Trophoblast cell (in vitro differentiated cells and primary cell): ENCODE measurements at regions not wholly inside any gene's neighbourhood (a gene's known extent, or its start where the extent isn't known, plus 50 kb on each side); places are given as distances from the start of the nearest gene placed in this dataset.

Experiments used
- DNase-seq, 2 donors: peaks; one replicate each; pipeline ENCODE4 v3.0.0-alpha.2; 2016
- H2AFZ ChIP-seq: 2 replicates; pipeline ENCODE4 v1.6.1; 2013; ENCODE audit warnings: low read length, moderate library complexity, mild to moderate bottlenecking; ENCODE audit not compliant: insufficient read depth, poor library complexity
- H2AK5ac ChIP-seq: 2 replicates; pipeline ENCODE4 v1.6.1; 2013; ENCODE audit warnings: mild to moderate bottlenecking, low read length
- H2BK120ac ChIP-seq: 2 replicates; pipeline ENCODE4 v1.6.1; 2013; ENCODE audit warnings: low read length, mild to moderate bottlenecking, moderate library complexity; ENCODE audit not compliant: insufficient read depth, poor library complexity
- H2BK12ac ChIP-seq: 2 replicates; pipeline ENCODE4 v1.6.1; 2013; ENCODE audit warnings: mild to moderate bottlenecking, low read length, moderate library complexity
- H2BK5ac ChIP-seq: 2 replicates; pipeline ENCODE4 v1.6.1; 2013; ENCODE audit warnings: low read length, low read depth, moderate library complexity, mild to moderate bottlenecking; ENCODE audit not compliant: poor library complexity
- H3K14ac ChIP-seq: 2 replicates; pipeline ENCODE4 v1.6.1; 2013; ENCODE audit warnings: mild to moderate bottlenecking, low read length
- H3K18ac ChIP-seq: 2 replicates; pipeline ENCODE4 v1.6.1; 2013; ENCODE audit warnings: mild to moderate bottlenecking, low read length
- H3K23ac ChIP-seq: 2 replicates; pipeline ENCODE4 v1.6.1; 2013; ENCODE audit warnings: low read length
- H3K27ac ChIP-seq: 2 replicates; pipeline ENCODE4 v1.5.1; 2013; ENCODE audit warnings: low read depth, mild to moderate bottlenecking, inconsistent platforms, low read length, moderate library complexity
- H3K27me3 ChIP-seq: 2 replicates; pipeline ENCODE4 v1.6.1; 2013; ENCODE audit warnings: inconsistent platforms, mild to moderate bottlenecking, low read length, moderate library complexity; ENCODE audit not compliant: insufficient read depth
- H3K36me3 ChIP-seq, 2 experiments: 1 replicate in 1 of 2; 2 replicates in 1 of 2; pipeline ENCODE4 v1.6.1; 2013; ENCODE audit warnings: low read length in 2 of 2, mild to moderate bottlenecking in 2 of 2, moderate library complexity in 1 of 2; ENCODE audit not compliant: insufficient read depth in 2 of 2, control insufficient read depth in 1 of 2
- H3K4ac ChIP-seq: 2 replicates; pipeline ENCODE4 v1.6.1; 2013; ENCODE audit warnings: low read depth, mild to moderate bottlenecking, low read length, moderate library complexity
- H3K4me1 ChIP-seq, 2 experiments: 1 replicate in 1 of 2; 2 replicates in 1 of 2; pipeline ENCODE4 v1.6.1; 2013; ENCODE audit warnings: low read length in 2 of 2, mild to moderate bottlenecking in 2 of 2, moderate library complexity in 1 of 2; ENCODE audit not compliant: insufficient read depth in 2 of 2, control insufficient read depth in 1 of 2
- H3K4me2 ChIP-seq: 2 replicates; pipeline ENCODE4 v1.6.1; 2013; ENCODE audit warnings: inconsistent platforms, mild to moderate bottlenecking, low read length, moderate library complexity
- H3K4me3 ChIP-seq: 2 replicates; pipeline ENCODE4 v1.5.1; 2013; ENCODE audit warnings: mild to moderate bottlenecking, low read depth, low read length, inconsistent platforms
- H3K79me1 ChIP-seq: one replicate; pipeline ENCODE4 v1.6.1; 2013; ENCODE audit warnings: low read length
- H3K79me2 ChIP-seq: 2 replicates; pipeline ENCODE4 v1.6.1; 2013; ENCODE audit warnings: low read length, mild to moderate bottlenecking; ENCODE audit not compliant: control insufficient read depth, insufficient read depth, poor library complexity
- H3K9ac ChIP-seq: 2 replicates; pipeline ENCODE4 v1.6.1; 2013; ENCODE audit warnings: mild to moderate bottlenecking, low read length
- H3K9me3 ChIP-seq: 2 replicates; pipeline ENCODE4 v1.6.1; 2013; ENCODE audit warnings: low read depth, mild to moderate bottlenecking, control low read depth, inconsistent platforms, low read length; ENCODE audit not compliant: insufficient read depth
- H4K12ac ChIP-seq: 2 replicates; pipeline ENCODE4 v1.6.1; 2013; ENCODE audit warnings: low read depth, mild to moderate bottlenecking, low read length, moderate library complexity
- H4K8ac ChIP-seq: 2 replicates; pipeline ENCODE4 v1.6.1; 2013; ENCODE audit warnings: low read depth, mild to moderate bottlenecking, low read length, moderate library complexity
- H4K91ac ChIP-seq: one replicate; pipeline ENCODE4 v1.6.1; 2013; ENCODE audit warnings: low read depth, mild to moderate bottlenecking, low read length, moderate library complexity
- WGBS: extraction: QIAGEN DNeasy Blood & Tissue Kit; methylation state at CpG from one replicate; pipeline ENCODE4 v1.1.7; 2013; ENCODE audit warnings: missing lambda C conversion rate; ENCODE audit not compliant: insufficient read length, insufficient coverage; ENCODE audit errors: extremely low coverage; 5-methylcytosine and 5-hydroxymethylcytosine counted together

- Histone ChIP-seq H3K79me2 (no peaks in the 10 kb centered on the region), H2AK5ac (no peak overlapping the region), H3K9ac (no peak overlapping the region), H2BK5ac (no peak overlapping the region), H3K4me2 (no peak overlapping the region), H3K27me3 (no peaks in the 10 kb centered on the region), H4K91ac (no peak overlapping the region), H3K14ac (no peak overlapping the region), H3K4me1 (no peaks in the 10 kb centered on the region), H3K18ac (no peak overlapping the region), H2BK120ac (no peak overlapping the region), H3K79me1 (no peaks in the 10 kb centered on the region), H3K36me3 (no peaks in the 10 kb centered on the region), H3K23ac (no peak overlapping the region), H4K8ac (no peak overlapping the region), H3K9me3 (no peaks in the 10 kb centered on the region), H4K12ac (no peak overlapping the region), H3K4ac (no peak overlapping the region), H3K27ac (no peak overlapping the region), H2AFZ (no peak overlapping the region), H2BK12ac (no peak overlapping the region), H3K4me3 (no peak overlapping the region)
- DNase-seq, result no peak
- WGBS, result no CpG with 5 or more reads among the region's 1 CpG
Measured at GRCh38 chr4:100590325-100590724, 72.5 kb upstream of the EMCN start.

GRCh38 chr4:100588076-100588475, 70.3 kb upstream of the EMCN start:
- Histone ChIP-seq H2AFZ (no peak overlapping the region), H3K27ac (no peak overlapping the region), H4K12ac (no peak overlapping the region), H3K4me3 (no peak overlapping the region), H3K36me3 (no peaks in the 10 kb centered on the region), H3K18ac (no peak overlapping the region), H3K9ac (no peak overlapping the region), H3K9me3 (no peaks in the 10 kb centered on the region), H2BK120ac (no peak overlapping the region), H3K4me2 (no peak overlapping the region), H2BK5ac (no peak overlapping the region), H2AK5ac (no peak overlapping the region), H3K79me1 (no peaks in the 10 kb centered on the region), H3K27me3 (no peaks in the 10 kb centered on the region), H3K23ac (no peak overlapping the region), H3K14ac (no peak overlapping the region), H2BK12ac (no peak overlapping the region), H3K79me2 (no peaks in the 10 kb centered on the region), H4K8ac (no peak overlapping the region), H4K91ac (no peak overlapping the region), H3K4me1 (no peaks in the 10 kb centered on the region), H3K4ac (no peak overlapping the region)
- no peak for DNase-seq
- no CpG with 5 or more reads among the region's 3 CpGs for WGBS

- no peak overlapping the region for H3K23ac ChIP-seq
- no peak overlapping the region for H2BK12ac ChIP-seq
- no peak overlapping the region for H3K14ac ChIP-seq
- WGBS, result no CpG with 5 or more reads among the region's 2 CpGs
- H3K18ac ChIP-seq, result no peak overlapping the region
- H2AK5ac ChIP-seq, result no peak overlapping the region
- H2BK5ac ChIP-seq, result no peak overlapping the region
- no peaks in the 10 kb centered on the region for H3K79me2 ChIP-seq
- H2AFZ ChIP-seq, result no peak overlapping the region
- H4K91ac ChIP-seq, result no peak overlapping the region
- H2BK120ac ChIP-seq, result no peak overlapping the region
- H3K27me3 ChIP-seq, result no peaks in the 10 kb centered on the region
- no peaks in the 10 kb centered on the region for H3K79me1 ChIP-seq
- H3K36me3 ChIP-seq, result no peaks in the 10 kb centered on the region
- H3K27ac ChIP-seq, result no peak overlapping the region
- no peak overlapping the region for H4K12ac ChIP-seq
- no peak overlapping the region for H4K8ac ChIP-seq
- DNase-seq, result no peak
- no peaks in the 10 kb centered on the region for H3K4me1 ChIP-seq
- H3K9ac ChIP-seq, result no peak overlapping the region
- no peak overlapping the region for H3K4me2 ChIP-seq
- no peak overlapping the region for H3K4me3 ChIP-seq
- H3K4ac ChIP-seq, result no peak overlapping the region
- no peaks in the 10 kb centered on the region for H3K9me3 ChIP-seq
Measured at GRCh38 chr4:100582146-100582545, 64.3 kb upstream of the EMCN start.

GRCh38 chr4:100581337-100581736, 63.5 kb upstream of the EMCN start:
- Histone ChIP-seq H3K79me2 (no peaks in the 10 kb centered on the region), H4K91ac (no peak overlapping the region), H2BK5ac (no peak overlapping the region)

More at GRCh38 chr4:100581337-100581736, 63.5 kb upstream of the EMCN start:
- no peaks in the 10 kb centered on the region for H3K36me3 ChIP-seq
- H3K9ac ChIP-seq, result no peak overlapping the region
- no peaks in the 10 kb centered on the region for H3K79me1 ChIP-seq
- H3K27me3 ChIP-seq, result no peaks in the 10 kb centered on the region
- H3K9me3 ChIP-seq, result no peaks in the 10 kb centered on the region
- no peak overlapping the region for H4K8ac ChIP-seq
- no peak overlapping the region for H3K18ac ChIP-seq
- H2BK12ac ChIP-seq, result no peak overlapping the region
- H2AK5ac ChIP-seq, result no peak overlapping the region
- no peak overlapping the region for H3K14ac ChIP-seq
- no peak overlapping the region for H4K12ac ChIP-seq
- no peak overlapping the region for H2BK120ac ChIP-seq
- H3K4me1 ChIP-seq, result no peaks in the 10 kb centered on the region
- H3K4me3 ChIP-seq, result no peak overlapping the region
- no peak overlapping the region for H2AFZ ChIP-seq
- no peak overlapping the region for H3K27ac ChIP-seq
- DNase-seq, result peak; percentile 64 to 76
- no CpG with 5 or more reads among the region's 2 CpGs for WGBS
- no peak overlapping the region for H3K4me2 ChIP-seq
- no peak overlapping the region for H3K23ac ChIP-seq
- no peak overlapping the region for H3K4ac ChIP-seq
